Neural cell (in vitro differentiated cells): ENCODE measurements at regions not wholly inside any gene's neighbourhood (a gene's known extent, or its start where the extent isn't known, plus 50 kb on each side); places are given as distances from the start of the nearest gene placed in this dataset.

Experiments
- EP300 ChIP-seq: fragments of 450-650 bp; conservative IDR thresholded peaks from 2 replicates; pipeline ENCODE4 v1.6.1; 2014; ENCODE audit warnings: antibody characterized with exemption, mild to moderate bottlenecking, moderate library complexity; ENCODE audit not compliant: poor library complexity, severe bottlenecking
- EZH2 ChIP-seq: fragments of 200-600, 300-800 bp; shearing (Covaris generic), sonication (generic); IDR thresholded peaks from 2 replicates; pipeline ENCODE4 v1.6.1; 2014; ENCODE audit warnings: antibody characterized with exemption, low read length, borderline replicate concordance, mild to moderate bottlenecking; ENCODE audit not compliant: insufficient read depth, poor library complexity, severe bottlenecking
- MXI1 ChIP-seq: fragments of 450-650 bp; conservative IDR thresholded peaks from 2 replicates; pipeline ENCODE4 v1.6.1; 2014; ENCODE audit warnings: antibody characterized with exemption, mild to moderate bottlenecking; ENCODE audit not compliant: poor library complexity, severe bottlenecking
- POLR2AphosphoS5 ChIP-seq: IDR thresholded peaks from 2 replicates; pipeline ENCODE4 v1.6.1; 2012
- RAD21 ChIP-seq: fragments of 450-650 bp; conservative IDR thresholded peaks from 2 replicates; pipeline ENCODE4 v1.6.1; 2014; ENCODE audit warnings: antibody characterized with exemption, mild to moderate bottlenecking, moderate library complexity
- TF ChIP-seq, protein P1 (sequence below): fragments of 450-650 bp; IDR thresholded peaks from 2 replicates; pipeline ENCODE4 v1.5.1; 2014; ENCODE audit warnings: antibody characterized with exemption, mild to moderate bottlenecking, moderate library complexity; ENCODE audit not compliant: poor library complexity, severe bottlenecking

DNA sequence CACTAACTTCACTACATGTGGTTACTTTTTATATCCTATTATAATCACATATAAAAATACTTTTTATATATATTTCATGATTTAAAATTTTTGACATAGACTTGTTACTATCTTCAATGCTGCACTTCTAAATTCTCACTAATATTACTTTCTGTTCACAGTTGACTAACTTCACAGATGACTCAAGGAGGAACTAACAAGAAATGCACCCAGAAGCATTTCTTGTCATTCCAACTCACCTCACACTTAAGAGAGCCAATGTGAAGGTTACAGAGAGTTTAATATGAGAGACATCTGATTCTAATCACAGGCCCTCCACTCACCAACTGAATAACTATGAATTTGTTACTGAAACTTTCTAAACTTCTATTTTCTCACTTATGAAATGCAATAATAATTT lies 399.8 kb upstream of the SLC8A1 start:
- TF ChIP-seq EZH2 (no peak), POLR2AphosphoS5 (no peak), EP300 (no peak), MXI1 (no peak), RAD21 (no peak)
- TF ChIP-seq, protein P1, sequence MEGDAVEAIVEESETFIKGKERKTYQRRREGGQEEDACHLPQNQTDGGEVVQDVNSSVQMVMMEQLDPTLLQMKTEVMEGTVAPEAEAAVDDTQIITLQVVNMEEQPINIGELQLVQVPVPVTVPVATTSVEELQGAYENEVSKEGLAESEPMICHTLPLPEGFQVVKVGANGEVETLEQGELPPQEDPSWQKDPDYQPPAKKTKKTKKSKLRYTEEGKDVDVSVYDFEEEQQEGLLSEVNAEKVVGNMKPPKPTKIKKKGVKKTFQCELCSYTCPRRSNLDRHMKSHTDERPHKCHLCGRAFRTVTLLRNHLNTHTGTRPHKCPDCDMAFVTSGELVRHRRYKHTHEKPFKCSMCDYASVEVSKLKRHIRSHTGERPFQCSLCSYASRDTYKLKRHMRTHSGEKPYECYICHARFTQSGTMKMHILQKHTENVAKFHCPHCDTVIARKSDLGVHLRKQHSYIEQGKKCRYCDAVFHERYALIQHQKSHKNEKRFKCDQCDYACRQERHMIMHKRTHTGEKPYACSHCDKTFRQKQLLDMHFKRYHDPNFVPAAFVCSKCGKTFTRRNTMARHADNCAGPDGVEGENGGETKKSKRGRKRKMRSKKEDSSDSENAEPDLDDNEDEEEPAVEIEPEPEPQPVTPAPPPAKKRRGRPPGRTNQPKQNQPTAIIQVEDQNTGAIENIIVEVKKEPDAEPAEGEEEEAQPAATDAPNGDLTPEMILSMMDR, result no peak
